ENCODE measurements at regions not wholly inside any gene's neighbourhood (a gene's known extent, or its start where the extent isn't known, plus 50 kb on each side); places are given as distances from the start of the nearest gene placed in this dataset.

DNA sequence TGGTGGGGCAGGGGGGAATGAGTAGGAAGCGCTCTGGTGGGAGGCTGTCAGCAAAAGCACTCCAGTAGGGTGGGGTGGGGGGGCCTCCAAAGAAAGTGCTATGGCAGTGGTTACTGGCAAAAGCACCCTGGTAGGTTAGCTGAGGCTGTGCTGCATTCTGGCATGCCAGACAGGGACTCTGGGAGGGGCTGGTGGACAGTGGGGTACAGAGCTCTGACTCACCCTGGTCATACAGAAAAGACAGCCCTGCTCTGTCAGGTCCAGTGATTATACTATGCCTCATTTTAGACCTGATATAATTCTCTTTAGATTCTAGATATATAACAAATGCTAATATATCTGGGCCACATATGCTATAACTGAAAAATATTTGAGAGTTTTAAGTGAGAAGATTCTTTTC is 82.8 kb upstream of the CPNE4 start:
- TF ChIP-seq, protein P1, sequence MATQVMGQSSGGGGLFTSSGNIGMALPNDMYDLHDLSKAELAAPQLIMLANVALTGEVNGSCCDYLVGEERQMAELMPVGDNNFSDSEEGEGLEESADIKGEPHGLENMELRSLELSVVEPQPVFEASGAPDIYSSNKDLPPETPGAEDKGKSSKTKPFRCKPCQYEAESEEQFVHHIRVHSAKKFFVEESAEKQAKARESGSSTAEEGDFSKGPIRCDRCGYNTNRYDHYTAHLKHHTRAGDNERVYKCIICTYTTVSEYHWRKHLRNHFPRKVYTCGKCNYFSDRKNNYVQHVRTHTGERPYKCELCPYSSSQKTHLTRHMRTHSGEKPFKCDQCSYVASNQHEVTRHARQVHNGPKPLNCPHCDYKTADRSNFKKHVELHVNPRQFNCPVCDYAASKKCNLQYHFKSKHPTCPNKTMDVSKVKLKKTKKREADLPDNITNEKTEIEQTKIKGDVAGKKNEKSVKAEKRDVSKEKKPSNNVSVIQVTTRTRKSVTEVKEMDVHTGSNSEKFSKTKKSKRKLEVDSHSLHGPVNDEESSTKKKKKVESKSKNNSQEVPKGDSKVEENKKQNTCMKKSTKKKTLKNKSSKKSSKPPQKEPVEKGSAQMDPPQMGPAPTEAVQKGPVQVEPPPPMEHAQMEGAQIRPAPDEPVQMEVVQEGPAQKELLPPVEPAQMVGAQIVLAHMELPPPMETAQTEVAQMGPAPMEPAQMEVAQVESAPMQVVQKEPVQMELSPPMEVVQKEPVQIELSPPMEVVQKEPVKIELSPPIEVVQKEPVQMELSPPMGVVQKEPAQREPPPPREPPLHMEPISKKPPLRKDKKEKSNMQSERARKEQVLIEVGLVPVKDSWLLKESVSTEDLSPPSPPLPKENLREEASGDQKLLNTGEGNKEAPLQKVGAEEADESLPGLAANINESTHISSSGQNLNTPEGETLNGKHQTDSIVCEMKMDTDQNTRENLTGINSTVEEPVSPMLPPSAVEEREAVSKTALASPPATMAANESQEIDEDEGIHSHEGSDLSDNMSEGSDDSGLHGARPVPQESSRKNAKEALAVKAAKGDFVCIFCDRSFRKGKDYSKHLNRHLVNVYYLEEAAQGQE (IDR thresholded peaks at IDR 0.05; ENCODE audit: insufficient read depth in 1 of 2, low read depth in 2 of 2, low read length in 1 of 2) = no peak
- TF ChIP-seq, protein P2, sequence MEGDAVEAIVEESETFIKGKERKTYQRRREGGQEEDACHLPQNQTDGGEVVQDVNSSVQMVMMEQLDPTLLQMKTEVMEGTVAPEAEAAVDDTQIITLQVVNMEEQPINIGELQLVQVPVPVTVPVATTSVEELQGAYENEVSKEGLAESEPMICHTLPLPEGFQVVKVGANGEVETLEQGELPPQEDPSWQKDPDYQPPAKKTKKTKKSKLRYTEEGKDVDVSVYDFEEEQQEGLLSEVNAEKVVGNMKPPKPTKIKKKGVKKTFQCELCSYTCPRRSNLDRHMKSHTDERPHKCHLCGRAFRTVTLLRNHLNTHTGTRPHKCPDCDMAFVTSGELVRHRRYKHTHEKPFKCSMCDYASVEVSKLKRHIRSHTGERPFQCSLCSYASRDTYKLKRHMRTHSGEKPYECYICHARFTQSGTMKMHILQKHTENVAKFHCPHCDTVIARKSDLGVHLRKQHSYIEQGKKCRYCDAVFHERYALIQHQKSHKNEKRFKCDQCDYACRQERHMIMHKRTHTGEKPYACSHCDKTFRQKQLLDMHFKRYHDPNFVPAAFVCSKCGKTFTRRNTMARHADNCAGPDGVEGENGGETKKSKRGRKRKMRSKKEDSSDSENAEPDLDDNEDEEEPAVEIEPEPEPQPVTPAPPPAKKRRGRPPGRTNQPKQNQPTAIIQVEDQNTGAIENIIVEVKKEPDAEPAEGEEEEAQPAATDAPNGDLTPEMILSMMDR (IDR thresholded peaks at IDR 0.05) = no peak
- no peak for TF ChIP-seq POLR2AphosphoS5 (IDR thresholded peaks at IDR 0.05; ENCODE audit: low read depth, low read length)
- TF ChIP-seq TCF7L2 (IDR thresholded peaks at IDR 0.05; ENCODE audit: low read depth, low read length) = no peak
- TF ChIP-seq SIN3A (IDR thresholded peaks at IDR 0.05; ENCODE audit: borderline replicate concordance, insufficient read depth, low read depth, low read length) = no peak

Measured in Panc1 (cell line).